GM19099 (cell line): ENCODE measurements at regions not wholly inside any gene's neighbourhood (a gene's known extent, or its start where the extent isn't known, plus 50 kb on each side); places are given as distances from the start of the nearest gene placed in this dataset.

Experiments used
- POLR2A ChIP-seq: IDR thresholded peaks from 3 replicates; pipeline ENCODE4 v1.6.1; 2011; ENCODE audit warnings: low read depth; ENCODE audit not compliant: insufficient read length; ENCODE audit errors: extremely low read depth

- TF ChIP-seq POLR2A, result no peak
These were observed 61.6 kb downstream of the ARL6IP4 start for GRCh38 chr12:123041811-123042655.

- no peak for TF ChIP-seq POLR2A
These were observed 60.6 kb downstream of the ARL6IP4 start for GRCh38 chr12:123041042-123041531.

GRCh38 chr12:123040106-123040505 lies 59.6 kb downstream of the ARL6IP4 start:
- no peak for TF ChIP-seq POLR2A

GRCh38 chr12:123038966-123039365 lies 58.5 kb downstream of the ARL6IP4 start:
- no peak for TF ChIP-seq POLR2A

- TF ChIP-seq POLR2A, result no peak
These were observed 58.0 kb downstream of the ARL6IP4 start for GRCh38 chr12:123038486-123038885.

- TF ChIP-seq POLR2A, result no peak
These were observed 57.3 kb downstream of the ARL6IP4 start for GRCh38 chr12:123037791-123038190.

- no peak for TF ChIP-seq POLR2A
These were observed 56.2 kb downstream of the ARL6IP4 start for GRCh38 chr12:123036466-123037285.

GRCh38 chr12:123035841-123036240 lies 55.4 kb downstream of the ARL6IP4 start:
- TF ChIP-seq POLR2A, result no peak

- TF ChIP-seq POLR2A, result no peak
These were observed 54.4 kb downstream of the ARL6IP4 start for GRCh38 chr12:123034865-123035264.

- no peak for TF ChIP-seq POLR2A
These were observed 53.6 kb downstream of the ARL6IP4 start for GRCh38 chr12:123034022-123034541.

GRCh38 chr12:123033392-123034021 lies 53.0 kb downstream of the ARL6IP4 start:
- TF ChIP-seq POLR2A, result no peak

- no peak for TF ChIP-seq POLR2A
These were observed 52.4 kb downstream of the ARL6IP4 start for GRCh38 chr12:123032736-123033391.
